Loucy (cell line): ENCODE measurements at regions not wholly inside any gene's neighbourhood (a gene's known extent, or its start where the extent isn't known, plus 50 kb on each side); places are given as distances from the start of the nearest gene placed in this dataset.

Experiments
- CTCF ChIP-seq: fragments of 200-600 bp; sonication (generic); conservative IDR thresholded peaks from 2 replicates; pipeline ENCODE4 v1.5.1; 2014; ENCODE audit warnings: mild to moderate bottlenecking, antibody characterized with exemption, low read length
- EZH2phosphoT487 ChIP-seq: fragments of 200-600 bp; IDR thresholded peaks from 2 replicates; pipeline ENCODE4 v1.6.1; 2018; ENCODE audit warnings: antibody characterized with exemption, mild to moderate bottlenecking, moderate library complexity, borderline replicate concordance

- no peak for TF ChIP-seq CTCF
- no peak for TF ChIP-seq EZH2phosphoT487
Observed at GRCh38 chr16:48919791-48920190, 309.8 kb upstream of the N4BP1 start.
